ENCODE measurements at regions not wholly inside any gene's neighbourhood (a gene's known extent, or its start where the extent isn't known, plus 50 kb on each side); places are given as distances from the start of the nearest gene placed in this dataset.

DNA sequence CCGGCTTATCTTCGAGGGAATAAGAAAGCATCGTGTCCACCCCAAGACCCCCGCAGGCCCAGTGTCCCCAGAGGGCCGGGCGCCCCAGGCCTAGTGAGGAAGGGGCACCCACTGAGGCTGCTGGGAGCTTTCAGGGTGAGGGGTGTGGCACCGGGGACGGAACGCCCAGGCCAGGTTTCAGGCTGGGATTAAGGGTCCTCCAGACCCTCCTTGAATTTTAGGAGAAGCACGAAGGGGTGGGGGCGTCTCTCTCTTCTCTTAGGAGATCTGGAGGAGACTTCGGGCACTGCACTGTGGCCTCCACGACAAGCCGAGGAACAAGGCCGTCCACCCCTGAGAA is 96.8 kb downstream of the PDGFA start:
- Histone ChIP-seq H3K27me3 (no peaks in the 10 kb centered on the region), H3K4me3 (no peak overlapping the region), H3K4me1 (peaks cover 4% of the 10 kb centered on the region), H3K9me3 (no peaks in the 10 kb centered on the region), H3K27ac (no peak overlapping the region), H3K36me3 (ENCODE audit: low read depth, missing control alignments) (no peaks in the 10 kb centered on the region)
- WGBS, 2 donors, result 88 to 97% methylated on average over 5 to 15 of the region's 15 CpGs
- TF ChIP-seq, protein P1, sequence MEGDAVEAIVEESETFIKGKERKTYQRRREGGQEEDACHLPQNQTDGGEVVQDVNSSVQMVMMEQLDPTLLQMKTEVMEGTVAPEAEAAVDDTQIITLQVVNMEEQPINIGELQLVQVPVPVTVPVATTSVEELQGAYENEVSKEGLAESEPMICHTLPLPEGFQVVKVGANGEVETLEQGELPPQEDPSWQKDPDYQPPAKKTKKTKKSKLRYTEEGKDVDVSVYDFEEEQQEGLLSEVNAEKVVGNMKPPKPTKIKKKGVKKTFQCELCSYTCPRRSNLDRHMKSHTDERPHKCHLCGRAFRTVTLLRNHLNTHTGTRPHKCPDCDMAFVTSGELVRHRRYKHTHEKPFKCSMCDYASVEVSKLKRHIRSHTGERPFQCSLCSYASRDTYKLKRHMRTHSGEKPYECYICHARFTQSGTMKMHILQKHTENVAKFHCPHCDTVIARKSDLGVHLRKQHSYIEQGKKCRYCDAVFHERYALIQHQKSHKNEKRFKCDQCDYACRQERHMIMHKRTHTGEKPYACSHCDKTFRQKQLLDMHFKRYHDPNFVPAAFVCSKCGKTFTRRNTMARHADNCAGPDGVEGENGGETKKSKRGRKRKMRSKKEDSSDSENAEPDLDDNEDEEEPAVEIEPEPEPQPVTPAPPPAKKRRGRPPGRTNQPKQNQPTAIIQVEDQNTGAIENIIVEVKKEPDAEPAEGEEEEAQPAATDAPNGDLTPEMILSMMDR (IDR thresholded peaks at IDR 0.05), result no peak
- TF ChIP-seq POLR2A (IDR thresholded peaks at IDR 0.05), result no peak
- intact Hi-C loops (cut with DNase I; ENCODE audit: low total_unique reads), result no loop called here
- DNase-seq, result no peak

DNA sequence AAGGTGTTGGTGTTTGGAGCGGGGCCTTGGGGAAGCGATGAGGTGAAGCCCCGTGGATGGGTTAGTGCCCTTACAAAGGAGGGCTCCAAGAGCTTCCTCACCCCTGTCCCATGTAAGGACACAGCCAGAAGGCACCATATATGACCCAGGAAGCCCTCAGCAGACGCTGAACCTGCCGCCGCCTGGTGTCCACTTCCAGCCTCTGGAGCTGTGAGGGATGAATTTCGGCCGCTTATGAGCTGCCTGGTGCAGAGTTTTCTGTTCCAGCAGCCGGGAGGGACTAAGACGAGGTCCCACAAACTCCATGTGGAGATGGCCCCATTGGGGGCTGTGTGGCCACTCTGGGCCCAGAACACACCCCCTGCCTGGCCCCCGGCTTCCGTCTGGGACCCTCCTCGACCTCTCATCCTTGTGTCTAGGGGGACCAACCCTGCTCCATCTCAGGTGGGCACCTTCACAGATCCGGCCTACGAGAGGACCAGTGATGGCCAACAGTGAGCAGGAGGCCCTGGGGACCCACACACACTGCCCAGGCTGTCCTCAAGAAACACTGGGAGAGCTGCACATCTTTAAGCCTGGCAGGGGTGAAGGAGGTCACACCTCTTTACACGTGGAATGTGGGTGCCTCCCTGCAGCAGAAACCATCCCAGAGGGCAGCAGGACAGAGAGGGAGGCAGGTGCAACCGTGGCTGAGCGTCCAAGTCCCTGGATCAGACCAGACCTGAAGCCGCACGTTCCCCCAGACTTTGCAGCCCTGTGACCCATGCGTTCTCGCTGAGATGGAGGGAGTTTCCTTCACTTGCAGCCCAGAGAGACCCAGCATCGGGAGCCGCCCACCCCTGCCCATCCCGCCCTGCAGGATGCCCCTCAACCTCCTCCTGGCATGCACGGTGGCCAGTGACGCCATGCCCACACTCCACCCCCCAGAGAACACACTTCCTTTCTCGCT is 96.1 kb downstream of the PDGFA start:
- Histone ChIP-seq H3K27ac (no peak overlapping the region), H3K4me1 (peaks cover 4% of the 10 kb centered on the region), H3K27me3 (no peaks in the 10 kb centered on the region), H3K4me3 (no peak overlapping the region), H3K9me3 (no peaks in the 10 kb centered on the region), H3K36me3 (ENCODE audit: low read depth, missing control alignments) (no peaks in the 10 kb centered on the region)
- intact Hi-C loops (cut with DNase I; ENCODE audit: low total_unique reads), result no loop called here
- DNase-seq, result no peak
- TF ChIP-seq, protein P1 (IDR thresholded peaks at IDR 0.05), result no peak
- 87 to 91% methylated on average over 15 to 28 of the region's 28 CpGs for WGBS, 2 donors

DNA sequence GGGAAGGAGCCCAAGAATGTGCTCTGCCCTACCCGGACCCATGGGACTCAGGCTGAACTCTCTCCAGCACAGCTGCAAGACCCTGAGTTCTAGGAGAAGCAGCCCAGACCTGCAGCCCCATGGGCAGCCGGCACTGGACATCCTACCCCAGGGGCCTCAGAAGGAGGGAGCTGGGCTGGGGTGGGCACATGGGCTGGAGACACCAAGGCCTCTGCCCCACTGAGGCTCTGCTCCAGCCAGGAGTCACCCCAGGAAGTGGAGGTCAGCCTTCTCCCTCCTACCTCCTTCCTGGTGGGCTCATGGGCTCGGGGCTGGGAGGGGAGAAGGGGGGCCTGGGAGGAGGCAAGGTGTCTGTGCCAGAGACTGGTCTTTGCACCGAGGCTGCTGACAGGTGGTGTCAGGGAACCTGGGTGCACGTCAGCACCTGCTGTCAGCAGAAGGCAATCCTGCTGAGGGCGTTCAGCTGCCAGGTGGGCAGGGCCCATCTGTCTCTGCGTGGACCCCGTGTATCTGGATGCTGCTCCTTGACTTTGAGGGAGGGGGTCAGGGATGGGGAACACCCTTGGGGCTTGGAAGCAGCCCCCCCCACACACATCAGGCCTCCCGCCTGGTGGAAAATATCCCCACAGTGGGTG is 95.2 kb downstream of the PDGFA start:
- intact Hi-C loops (cut with DNase I; ENCODE audit: low total_unique reads), result no loop called here

DNA sequence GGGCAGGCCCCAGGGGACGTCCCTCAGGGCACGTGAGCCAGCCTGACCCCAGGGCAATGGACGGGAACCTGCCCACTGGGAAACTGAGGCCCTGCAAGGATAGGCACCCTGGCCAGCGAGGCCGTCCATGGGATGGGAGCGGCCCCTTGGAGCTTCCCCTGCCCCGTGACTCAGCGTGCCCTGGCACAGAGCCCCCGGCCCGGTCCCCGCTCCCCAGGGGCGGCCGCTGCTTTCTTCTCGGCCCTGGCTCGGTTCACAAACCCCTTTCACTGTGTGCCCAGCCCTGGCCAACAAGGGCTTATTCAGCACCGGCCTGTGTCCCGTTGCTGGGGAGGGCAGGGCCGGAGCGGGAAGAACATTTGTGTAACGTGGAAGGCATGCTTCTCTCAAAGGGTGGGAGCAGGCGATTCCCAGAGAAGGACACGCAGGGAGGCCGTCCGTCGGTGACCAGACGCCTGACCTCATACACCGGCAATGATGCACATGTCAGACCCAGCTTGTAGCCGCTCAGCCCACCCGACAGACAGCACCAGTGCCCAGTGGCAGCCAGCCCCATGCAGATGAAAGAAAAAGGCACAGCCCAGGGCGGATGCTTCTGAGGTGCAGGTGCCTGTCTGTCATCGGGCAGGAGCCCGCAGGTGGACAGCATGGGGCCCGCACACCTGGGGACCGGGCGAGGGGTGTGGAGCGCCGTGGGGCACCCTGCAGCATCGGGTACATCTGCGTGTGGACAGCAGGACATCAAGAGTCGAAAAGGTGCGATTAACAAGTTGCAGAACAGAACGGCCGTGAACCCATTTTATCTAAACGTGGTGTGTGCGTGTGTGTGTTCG is 94.5 kb downstream of the PDGFA start:
- H3K27me3 ChIP-seq, result no peaks in the 10 kb centered on the region
- WGBS, 2 donors, result 64 to 70% methylated on average over 31 to 46 of the region's 46 CpGs
- H3K36me3 ChIP-seq (ENCODE audit: low read depth, missing control alignments), result no peaks in the 10 kb centered on the region
- intact Hi-C loops (cut with DNase I; ENCODE audit: low total_unique reads), result no loop called here
- H3K4me3 ChIP-seq, result no peak overlapping the region
- no peak for DNase-seq
- no peak overlapping the region for H3K27ac ChIP-seq
- no peak for TF ChIP-seq POLR2A (IDR thresholded peaks at IDR 0.05)
- TF ChIP-seq, protein P1 (IDR thresholded peaks at IDR 0.05), result no peak
- H3K9me3 ChIP-seq, result no peaks in the 10 kb centered on the region
- H3K4me1 ChIP-seq, result peaks cover 4% of the 10 kb centered on the region

More for the DNA sequence above, 95.2 kb downstream of the PDGFA start:
- Histone ChIP-seq H3K27me3 (no peaks in the 10 kb centered on the region), H3K4me3 (no peak overlapping the region), H3K9me3 (no peaks in the 10 kb centered on the region), H3K36me3 (ENCODE audit: low read depth, missing control alignments) (no peaks in the 10 kb centered on the region), H3K4me1 (peaks cover 4% of the 10 kb centered on the region), H3K27ac (no peak overlapping the region)
- DNase-seq, result no peak
- 89% methylated on average over 9 of the region's 9 CpGs; no CpG with 5 or more reads in 1 of the 2 donors for WGBS, 2 donors
- TF ChIP-seq POLR2A (IDR thresholded peaks at IDR 0.05), result no peak
- TF ChIP-seq, protein P1 (IDR thresholded peaks at IDR 0.05), result no peak
